Sciatic nerve (tissue), 2 donors: ENCODE measurements at regions not wholly inside any gene's neighbourhood (a gene's known extent, or its start where the extent isn't known, plus 50 kb on each side); places are given as distances from the start of the nearest gene placed in this dataset.
"Not testable (repeated sequence)": the region's sequence is repeated elsewhere in the genome, so short reads cannot be mapped to it uniquely, and the experiment has no call there.

Experiments
- ATAC-seq: fragments of 200-7000 bp; cut with Tn5 transposase; one replicate; pipeline ENCODE4 v1.9.1; 2020; ENCODE audit warnings: mild to moderate bottlenecking, moderate library complexity
- DNase-seq: peaks from one replicate; pipeline ENCODE4 v3.0.0-alpha.2; 2020; ENCODE audit warnings: low spot score
- intact Hi-C: fragments of 100-400 bp; cut with DNase I; formaldehyde crosslinking; loops from one replicate; pipeline ENCODE4 v1.14.2; 2022
- donor health status: DM: no; HTN: no; CAD: no.
- donor health status: DM: no; HTN: no; CAD: no.

- no peak for ATAC-seq
- DNase-seq = no peak
- intact Hi-C loops = no loop called here
These were observed 1876.0 kb upstream of the C9orf72 start for GRCh38 chr9:29449306-29449705.

- ATAC-seq, DNase-seq, intact Hi-C loops: not testable (repeated sequence)
These were observed 1877.1 kb upstream of the C9orf72 start for GRCh38 chr9:29450343-29450875.

GRCh38 chr9:29456940-29457339 lies 1883.7 kb upstream of the C9orf72 start:
- intact Hi-C loops = no loop called here
- ATAC-seq (no peak), DNase-seq (no peak)

- intact Hi-C loops = no loop called here
- DNase-seq (no peak), ATAC-seq (no peak)
These were observed 1902.2 kb upstream of the C9orf72 start for GRCh38 chr9:29475471-29475870.

- intact Hi-C loops = no loop called here
These were observed 1938.4 kb upstream of the C9orf72 start for GRCh38 chr9:29511680-29512079.

GRCh38 chr9:29514336-29514735 lies 1941.1 kb upstream of the C9orf72 start:
- intact Hi-C loops = no loop called here
- no peak for DNase-seq

More at GRCh38 chr9:29511680-29512079, 1938.4 kb upstream of the C9orf72 start:
- ATAC-seq (no peak), DNase-seq (no peak)

GRCh38 chr9:29514862-29515261 lies 1941.6 kb upstream of the C9orf72 start:
- intact Hi-C loops = no loop called here
- no peak for DNase-seq
- ATAC-seq = no peak

More at GRCh38 chr9:29514336-29514735, 1941.1 kb upstream of the C9orf72 start:
- peak; percentile 20 for ATAC-seq

GRCh38 chr9:29548436-29548835 lies 1975.2 kb upstream of the C9orf72 start:
- no peak for ATAC-seq
- DNase-seq = no peak
- intact Hi-C loops = no loop called here

- intact Hi-C loops = no loop called here
- no peak for DNase-seq
- no peak for ATAC-seq
These were observed 1982.2 kb upstream of the C9orf72 start for GRCh38 chr9:29555502-29555901.

- ATAC-seq (no peak), DNase-seq (no peak)
- intact Hi-C loops = no loop called here
These were observed 1983.0 kb upstream of the C9orf72 start for GRCh38 chr9:29556317-29556716.

- intact Hi-C loops = no loop called here
- ATAC-seq (no peak), DNase-seq (no peak)
These were observed 1983.5 kb upstream of the C9orf72 start for GRCh38 chr9:29556746-29557145.

GRCh38 chr9:29564564-29564963 lies 1991.3 kb upstream of the C9orf72 start:
- ATAC-seq (no peak), DNase-seq (no peak)
- intact Hi-C loops = no loop called here

- ATAC-seq (no peak), DNase-seq (no peak)
- intact Hi-C loops = no loop called here
These were observed 2001.9 kb upstream of the C9orf72 start for GRCh38 chr9:29575219-29575618.

- DNase-seq = no peak
- intact Hi-C loops = no loop called here
- ATAC-seq = no peak
These were observed 2015.1 kb upstream of the C9orf72 start for GRCh38 chr9:29588361-29588760.

GRCh38 chr9:29609282-29609681 lies 2036.0 kb upstream of the C9orf72 start:
- DNase-seq (no peak), ATAC-seq (no peak)
- intact Hi-C loops = no loop called here

GRCh38 chr9:29613773-29614172 lies 2040.5 kb upstream of the C9orf72 start:
- intact Hi-C loops = no loop called here
- ATAC-seq (no peak), DNase-seq (no peak)

- intact Hi-C loops = no loop called here
- no peak for ATAC-seq
- DNase-seq = no peak
These were observed 2043.6 kb upstream of the C9orf72 start for GRCh38 chr9:29616844-29617243.

- intact Hi-C loops = no loop called here
- DNase-seq = no peak
- no peak for ATAC-seq
These were observed 2052.0 kb upstream of the C9orf72 start for GRCh38 chr9:29625292-29625731.

- no peak for DNase-seq
- intact Hi-C loops = no loop called here
- ATAC-seq = no peak
These were observed 2052.7 kb upstream of the C9orf72 start for GRCh38 chr9:29625931-29626330.

- ATAC-seq, DNase-seq, intact Hi-C loops: not testable (repeated sequence)
These were observed 2055.6 kb upstream of the C9orf72 start for GRCh38 chr9:29628856-29629255.

- intact Hi-C loops = loop anchor here (10.0 kb wide), 1 partner anchor 803 kb away; no protein-coding TSS in a partner anchor
These were observed 2064.4 kb upstream of the C9orf72 start for GRCh38 chr9:29637471-29638237.

More at GRCh38 chr9:29637471-29638237, 2064.4 kb upstream of the C9orf72 start:
- DNase-seq (no peak), ATAC-seq (no peak)
